Common myeloid progenitor, CD34-positive (primary cell): ENCODE measurements at regions not wholly inside any gene's neighbourhood (a gene's known extent, or its start where the extent isn't known, plus 50 kb on each side); places are given as distances from the start of the nearest gene placed in this dataset.
A peak's percentile ranks its signal among the peaks of the same experiment; 100 is the strongest.

Experiments
- CTCF ChIA-PET: fragments of 350-600 bp; sonication (Branson Sonifier 250); formaldehyde crosslinking; loops from one replicate; lab custom pipeline; 2021; ENCODE audit warnings: antibody characterized with exemption; lab: Charles Lee
- POLR2A ChIA-PET: fragments of 350-600 bp; sonication (Branson Sonifier 250); formaldehyde crosslinking; loops from one replicate; lab custom pipeline; 2021; ENCODE audit warnings: antibody characterized with exemption; lab: Charles Lee
- DNase-seq, 3 donors: peaks; one replicate each; pipeline versions ENCODE4 v3.0.0 to v3.0.0-alpha.2; 2013
- H3K27ac ChIP-seq, 2 experiments: 1 replicate in 1 of 2; 2 replicates in 1 of 2; pipeline ENCODE4 v1.7.0; 2013; ENCODE audit warnings: inconsistent platforms in 2 of 2, low read length in 2 of 2, mild to moderate bottlenecking in 2 of 2, low read depth in 1 of 2, moderate library complexity in 1 of 2; ENCODE audit not compliant: severe bottlenecking in 2 of 2, insufficient read depth in 1 of 2, poor library complexity in 1 of 2
- H3K27me3 ChIP-seq, 5 experiments: replicated peaks in 2 of 5; 1 replicate in 3 of 5; 2 replicates in 2 of 5; pipeline versions ENCODE4 v1.6.1 to v1.7.0; 2013; ENCODE audit warnings: low read length in 4 of 5, mild to moderate bottlenecking in 2 of 5, moderate library complexity in 2 of 5, inconsistent platforms in 1 of 5; ENCODE audit not compliant: insufficient read depth in 5 of 5, control insufficient read depth in 4 of 5
- H3K36me3 ChIP-seq, 4 experiments: 1 replicate in 2 of 4; 2 replicates in 2 of 4; pipeline versions ENCODE4 v1.6.1 to v1.7.0; 2013; ENCODE audit warnings: low read length in 3 of 4, control low read depth in 1 of 4, mild to moderate bottlenecking in 1 of 4; ENCODE audit not compliant: control insufficient read depth in 4 of 4, insufficient read depth in 4 of 4
- H3K4me1 ChIP-seq, 4 experiments: 1 replicate in 3 of 4; 2 replicates in 1 of 4; pipeline versions ENCODE4 v1.6.1 to v1.7.1; 2013; ENCODE audit warnings: low read length in 3 of 4, mild to moderate bottlenecking in 3 of 4, control low read depth in 1 of 4, inconsistent platforms in 1 of 4, moderate library complexity in 1 of 4; ENCODE audit not compliant: control insufficient read depth in 4 of 4, insufficient read depth in 4 of 4; ENCODE audit errors: control extremely low read depth in 1 of 4
- H3K4me3 ChIP-seq, 7 experiments: 1 replicate in 4 of 7; 2 replicates in 3 of 7; pipeline versions ENCODE4 v1.5.1 to v1.7.0; 2013; ENCODE audit warnings: mild to moderate bottlenecking in 7 of 7, low read length in 6 of 7, moderate library complexity in 6 of 7, inconsistent platforms in 2 of 7, low read depth in 2 of 7, control low read depth in 1 of 7; ENCODE audit not compliant: insufficient read depth in 4 of 7, control insufficient read depth in 1 of 7; ENCODE audit errors: extremely low read depth in 1 of 7
- H3K9me3 ChIP-seq, 5 experiments: 1 replicate in 4 of 5; 2 replicates in 1 of 5; pipeline versions ENCODE4 v1.6.1 to v1.7.1; 2013; ENCODE audit warnings: low read length in 4 of 5, mild to moderate bottlenecking in 2 of 5, inconsistent platforms in 1 of 5, low read depth in 1 of 5, moderate library complexity in 1 of 5; ENCODE audit not compliant: control insufficient read depth in 4 of 5, insufficient read depth in 2 of 5; ENCODE audit errors: control extremely low read depth in 1 of 5
- WGBS: methylation state at CpG from one replicate; pipeline ENCODE4 v1.1.5; 2013; ENCODE audit not compliant: insufficient coverage; 5-methylcytosine and 5-hydroxymethylcytosine counted together

GRCh38 chr20:36824142-36824940 lies 50.8 kb upstream of the DSN1 start:
- peaks cover 2 to 48% (median 19%) of the 10 kb centered on the region in 4 experiments for H3K36me3 ChIP-seq
- H3K4me1 ChIP-seq: no peaks in the 10 kb centered on the region
- H3K9me3 ChIP-seq: no peaks in the 10 kb centered on the region
- no peak for DNase-seq
- H3K4me3 ChIP-seq: no peak overlapping the region
- 100% methylated on average over 4 of the region's 8 CpGs for WGBS
- ChIA-PET CTCF (interaction anchor here (1.3 kb wide), 1 partner anchor 16 kb away, joined by 4 read pairs; no protein-coding TSS in a partner anchor), POLR2A (no interaction called here)
- H3K27me3 ChIP-seq: no peaks in the 10 kb centered on the region
- H3K27ac ChIP-seq: no peak overlapping the region

GRCh38 chr20:36825385-36826104 lies 50.4 kb upstream of the TLDC2 start:
- H3K36me3 ChIP-seq: peaks cover 2 to 42% (median 22%) of the 10 kb centered on the region in 4 experiments
- WGBS: 74% methylated on average over 13 of the region's 17 CpGs
- DNase-seq: peak in 2 of 3 donors; percentile 35 to 63

More at GRCh38 chr20:36825385-36826104, 50.4 kb upstream of the TLDC2 start:
- POLR2A ChIA-PET: no interaction called here
- no peaks in the 10 kb centered on the region for H3K27me3 ChIP-seq
- H3K27ac ChIP-seq: no peak overlapping the region
- CTCF ChIA-PET: interaction anchor here (0.6 to 1.3 kb wide), 4 partner anchors 10 to 81 kb away, joined by 3 to 4 read pairs (median 3); no protein-coding TSS in a partner anchor
- H3K4me3 ChIP-seq: no peak overlapping the region
- no peaks in the 10 kb centered on the region for H3K4me1 ChIP-seq
- no peaks in the 10 kb centered on the region for H3K9me3 ChIP-seq
